CD1c-positive myeloid dendritic cell (primary cell): ENCODE measurements at regions not wholly inside any gene's neighbourhood (a gene's known extent, or its start where the extent isn't known, plus 50 kb on each side); places are given as distances from the start of the nearest gene placed in this dataset.
"Not testable (repeated sequence)": the region's sequence is repeated elsewhere in the genome, so short reads cannot be mapped to it uniquely, and the experiment has no call there.

ENCODE experiments used
- DNase-seq: peaks from one replicate; pipeline ENCODE4 v3.0.0-alpha.2; 2016; ENCODE audit errors: extremely low spot score

DNA sequence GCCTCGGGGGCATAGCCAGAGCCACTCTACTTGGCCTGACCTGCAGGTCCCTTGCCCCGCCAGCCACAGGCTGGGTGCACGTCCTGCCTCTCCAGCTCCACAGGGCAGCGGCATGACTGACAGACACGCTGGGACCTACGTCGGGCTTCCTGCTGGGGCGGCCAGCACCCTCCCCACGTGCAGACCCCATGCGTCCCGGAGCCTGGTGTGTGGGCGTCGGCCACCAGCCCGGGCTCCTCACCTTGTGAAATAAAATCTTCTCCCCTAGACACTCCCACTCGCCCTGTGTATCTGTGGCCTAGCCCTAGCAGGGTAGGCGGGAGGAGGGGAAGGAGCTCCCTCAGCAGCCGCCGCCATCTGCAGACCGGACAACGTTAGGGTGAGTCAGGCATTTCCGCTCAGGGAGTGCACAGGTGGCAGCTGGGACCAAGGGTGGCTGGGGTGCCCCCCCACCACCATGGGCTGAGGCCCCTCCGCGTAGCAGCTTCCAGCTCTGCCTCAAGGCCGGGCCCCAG, 119.5 kb downstream of the IGLL1 start:
- not testable (repeated sequence) for DNase-seq

DNA sequence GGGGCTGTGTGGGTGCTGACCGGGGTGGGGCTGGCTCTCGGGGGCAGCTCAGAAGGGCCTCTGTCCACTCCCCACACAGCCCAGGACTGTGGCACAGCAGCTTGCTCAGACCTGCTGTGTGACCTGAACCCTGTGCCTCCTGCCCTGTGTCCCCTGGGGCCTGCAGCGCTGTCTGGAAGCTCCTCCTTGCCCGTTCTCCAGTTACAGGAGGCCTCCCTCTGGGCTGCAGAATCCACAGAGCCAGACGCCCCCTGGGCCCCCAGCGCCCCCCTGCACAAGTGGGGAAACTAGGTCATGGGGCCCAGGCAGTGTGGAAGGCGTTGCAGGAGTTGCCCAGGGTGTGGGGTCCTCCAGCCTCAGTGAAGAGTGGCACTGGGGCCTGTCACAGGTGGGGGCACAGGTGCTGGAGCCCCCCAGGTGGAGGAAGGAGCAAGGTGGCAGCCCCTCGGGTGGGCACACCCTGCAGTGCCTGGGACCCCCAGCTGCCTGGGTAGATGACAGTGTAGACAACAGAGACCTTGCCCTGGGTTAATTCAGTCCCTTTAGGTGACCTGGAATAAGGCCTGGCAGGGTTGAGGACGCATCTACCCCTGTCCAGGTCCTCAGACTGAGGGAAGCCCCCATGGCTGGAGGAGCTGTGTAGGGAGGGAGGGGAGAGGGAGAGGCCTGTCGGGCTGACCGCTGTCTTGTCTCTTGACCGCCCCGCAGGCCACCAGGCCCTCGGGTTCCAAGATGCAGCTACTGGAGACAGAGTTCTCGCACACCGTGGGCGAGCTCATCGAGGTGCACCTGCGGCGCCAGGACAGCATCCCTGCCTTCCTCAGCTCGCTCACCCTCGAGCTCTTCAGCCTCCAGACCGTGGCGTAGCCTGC, 120.2 kb downstream of the IGLL1 start:
- DNase-seq: not testable (repeated sequence)

DNA sequence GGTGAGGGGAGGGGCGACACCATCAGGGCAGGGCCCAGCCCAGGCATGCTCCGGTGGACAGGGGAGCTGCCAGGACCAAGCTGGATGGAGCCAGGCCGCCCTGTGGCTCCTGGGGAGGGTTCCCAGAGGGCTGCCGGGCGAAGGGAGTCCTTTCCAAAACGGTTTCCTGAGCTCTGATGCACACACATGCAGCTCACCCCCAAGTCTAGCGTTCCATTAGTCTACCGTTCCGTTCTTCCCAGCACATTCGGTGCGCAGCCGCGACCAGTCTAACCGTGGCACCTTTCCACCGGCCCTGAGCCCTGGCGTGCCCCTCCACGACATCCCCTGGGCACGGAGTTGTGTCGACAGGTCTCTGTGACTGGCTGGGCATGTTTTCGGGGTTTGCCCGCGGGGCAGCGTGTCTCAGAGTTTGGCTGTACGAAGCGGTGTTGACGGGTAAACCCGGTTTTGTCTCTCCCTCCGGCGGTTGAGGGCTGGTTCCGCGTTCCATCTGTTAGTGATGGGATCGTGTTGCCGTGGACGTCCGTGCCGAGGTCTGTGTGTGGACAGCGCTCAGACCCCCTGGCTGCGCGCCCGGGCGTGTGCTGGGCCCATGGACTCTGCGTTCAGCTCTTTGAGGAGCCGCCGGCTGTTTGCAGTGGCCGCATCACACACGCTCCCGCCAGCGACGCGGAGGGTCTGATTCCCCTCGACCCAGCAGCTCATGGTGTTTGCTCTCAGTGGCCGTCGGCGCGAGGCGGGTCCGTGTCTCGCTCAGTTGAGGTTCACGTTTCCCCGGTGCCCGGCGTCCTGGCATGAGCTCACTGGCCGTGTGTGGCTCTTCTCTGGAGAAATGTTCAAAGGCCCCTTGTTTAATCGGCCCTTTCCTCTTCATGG, 121.2 kb downstream of the IGLL1 start:
- DNase-seq: no peak

DNA sequence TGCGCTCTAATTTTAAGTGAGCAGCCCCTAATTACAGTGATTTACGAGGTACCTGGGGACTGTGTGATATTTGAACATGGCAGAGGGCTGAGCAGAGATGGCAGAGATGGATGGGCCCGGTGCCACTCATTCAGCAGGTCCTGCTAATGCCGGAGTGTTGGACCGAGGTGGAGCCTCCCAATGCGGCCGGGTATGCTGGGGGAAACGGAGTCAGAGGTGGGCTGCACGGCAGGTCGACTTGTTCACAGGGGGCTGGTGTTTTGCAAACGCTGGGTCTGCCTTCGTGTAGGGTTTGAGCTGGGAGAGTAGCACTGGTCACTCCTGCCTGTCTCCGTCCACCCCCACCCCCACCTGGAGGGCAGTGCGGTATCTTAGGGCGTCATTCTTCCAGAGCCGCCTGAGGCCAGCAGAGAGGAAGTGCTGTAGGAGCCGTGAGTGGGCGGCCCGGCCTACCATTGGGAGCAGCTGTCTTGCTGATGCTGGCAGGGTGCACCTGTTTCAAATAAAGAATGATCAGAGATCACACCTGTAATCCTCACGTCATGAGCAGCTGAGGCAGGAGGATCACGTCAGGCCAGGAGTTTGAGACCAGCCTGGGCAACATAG, 122.6 kb downstream of the IGLL1 start:
- DNase-seq: no peak

DNA sequence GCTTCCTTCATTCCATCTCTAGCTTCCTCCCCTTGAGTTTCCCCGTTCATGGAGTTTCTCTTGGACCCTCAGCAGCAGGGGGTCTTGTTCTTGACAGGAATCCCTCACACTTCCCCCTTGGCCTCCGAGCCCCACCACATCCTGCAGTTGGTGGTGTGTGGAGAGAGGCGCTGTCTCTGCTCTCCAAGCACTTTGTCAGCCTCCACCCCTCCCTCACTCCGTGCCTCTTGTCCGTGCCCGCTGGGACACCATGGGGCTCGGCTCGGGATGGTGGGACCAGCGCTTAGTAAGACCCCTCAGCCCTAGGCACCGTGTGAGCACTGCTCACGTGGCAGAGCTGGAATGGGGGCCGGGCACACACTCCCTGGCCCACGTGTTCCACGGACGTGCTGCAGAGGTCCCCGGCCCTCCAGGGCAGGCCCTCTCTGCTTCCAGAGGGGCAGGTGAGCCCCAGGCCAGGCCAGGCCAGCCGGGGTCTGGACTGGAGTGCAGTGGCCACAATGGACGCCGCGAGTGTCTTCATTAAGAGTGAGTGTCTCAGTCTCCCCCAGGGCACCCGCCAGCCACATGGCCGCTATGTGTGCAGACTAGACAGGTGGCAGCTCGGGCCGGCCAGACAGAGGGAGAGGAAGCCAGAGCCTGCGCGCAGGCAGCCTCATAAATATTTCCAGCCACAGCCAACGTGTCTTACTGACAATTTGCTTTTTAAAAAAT, 123.3 kb downstream of the IGLL1 start:
- not testable (repeated sequence) for DNase-seq

DNA sequence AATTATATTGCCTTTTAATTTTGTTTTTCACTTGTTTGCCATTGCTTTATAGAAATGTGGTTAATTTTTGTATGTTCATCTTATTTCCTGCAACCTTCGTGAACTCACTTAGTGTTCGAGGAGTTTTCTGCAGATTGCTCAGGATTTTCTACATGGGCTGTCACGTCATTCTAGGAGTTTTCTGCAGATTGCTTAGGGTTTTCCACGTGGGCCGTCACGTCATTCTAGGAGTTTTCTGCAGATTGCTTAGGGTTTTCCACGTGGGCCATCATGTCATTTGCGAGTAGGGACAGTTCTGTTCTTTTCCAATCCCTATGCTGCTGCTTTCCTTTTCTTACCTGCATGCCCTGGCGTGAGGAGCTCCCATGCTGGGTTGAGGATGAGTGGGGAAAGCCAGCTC, 125.7 kb downstream of the IGLL1 start:
- DNase-seq: not testable (repeated sequence)

DNA sequence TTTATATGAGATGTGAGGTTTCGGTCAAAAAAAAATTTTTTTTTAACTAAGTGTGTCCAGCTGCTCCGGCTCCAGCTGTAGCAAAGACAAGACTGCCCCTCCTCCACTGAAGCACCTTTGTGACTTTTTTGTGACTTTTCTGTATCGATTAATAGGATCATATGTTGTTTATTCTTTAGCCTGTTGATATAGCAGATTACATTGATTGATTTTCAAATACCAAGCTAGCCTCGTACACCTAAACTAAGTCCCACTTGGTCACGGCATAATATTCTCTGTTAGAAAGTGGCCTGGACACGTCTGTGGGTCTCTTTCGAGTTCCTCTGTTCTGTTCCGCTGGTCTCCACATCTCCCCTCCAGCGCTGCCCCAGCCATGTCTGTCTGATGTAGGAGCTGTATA, 126.8 kb downstream of the IGLL1 start:
- no peak for DNase-seq

DNA sequence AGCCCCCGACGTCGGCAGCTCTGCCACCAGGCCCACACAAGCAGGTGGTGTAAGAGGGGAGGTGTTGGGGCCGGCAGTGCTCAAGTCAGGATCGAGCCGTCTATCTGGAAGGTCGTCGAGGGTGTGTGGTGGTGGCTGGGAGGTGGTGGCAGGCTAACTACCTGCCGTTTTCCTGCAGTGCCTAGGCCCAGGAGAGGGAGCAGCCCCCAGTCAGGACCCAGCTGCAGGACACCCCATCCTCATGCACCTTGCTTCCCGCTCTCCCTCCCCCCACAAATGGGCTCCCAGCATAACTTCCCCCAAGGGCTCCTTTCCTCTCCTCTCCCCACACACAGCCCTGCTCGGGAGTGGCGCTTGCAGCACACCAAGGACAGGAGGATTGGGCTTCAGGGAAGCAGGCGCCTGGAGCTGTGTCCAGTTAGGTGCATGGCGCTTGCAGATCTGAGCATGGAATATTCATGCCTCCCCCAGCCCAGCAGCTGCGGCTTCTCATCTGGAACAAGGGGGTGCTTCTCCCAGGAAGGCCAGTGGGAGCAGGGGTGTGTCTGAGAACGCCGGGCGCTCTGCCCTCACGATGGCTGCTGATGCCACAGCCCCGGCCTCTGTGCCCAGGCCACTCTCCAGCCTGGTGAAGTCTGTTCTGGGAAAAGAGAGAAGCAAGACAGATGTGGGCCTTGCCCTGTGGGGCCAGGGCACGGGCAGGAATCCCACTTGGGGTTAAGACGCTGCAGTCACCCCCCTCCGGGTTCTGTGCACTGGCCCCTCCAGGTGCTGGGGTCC, 127.7 kb downstream of the IGLL1 start:
- no peak for DNase-seq

DNA sequence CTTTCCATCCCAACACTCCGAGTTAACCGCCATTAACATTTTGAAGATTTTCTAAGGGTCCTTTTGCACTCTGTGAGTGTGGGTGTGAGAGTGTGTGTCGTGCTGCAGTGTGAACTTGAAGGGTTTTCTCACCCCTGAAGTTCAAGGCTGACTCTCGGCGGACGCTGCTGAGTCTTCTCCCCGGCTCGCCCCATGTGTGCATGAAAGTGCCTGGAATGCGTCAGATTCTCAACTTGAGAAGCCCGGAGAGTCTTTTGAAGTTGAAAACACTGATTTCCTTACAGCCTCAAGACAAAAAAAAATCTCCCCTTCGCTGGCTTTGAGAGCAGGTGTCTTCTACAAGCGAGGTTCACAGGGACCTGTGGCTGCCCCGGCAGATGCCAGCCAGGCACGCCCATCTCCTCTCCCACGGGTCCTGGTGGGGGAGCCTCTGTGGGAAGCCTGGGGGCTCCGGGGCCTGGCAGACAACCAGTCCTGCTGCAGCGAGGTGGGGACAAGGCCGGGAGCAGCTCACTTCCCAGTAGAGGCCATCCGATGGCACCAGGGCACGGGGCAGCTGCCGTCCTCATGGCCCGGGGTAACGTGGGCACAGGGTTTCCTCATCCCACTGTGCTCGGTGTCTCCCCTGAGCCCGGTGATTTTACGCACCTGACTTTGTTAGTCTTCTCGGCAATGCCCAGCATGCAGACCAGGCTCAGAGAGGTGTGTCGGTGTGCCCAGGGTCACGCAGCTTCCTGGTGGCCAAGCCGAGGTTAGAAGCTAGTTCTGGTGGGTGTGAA, 128.4 kb downstream of the IGLL1 start:
- DNase-seq: not testable (repeated sequence)

DNA sequence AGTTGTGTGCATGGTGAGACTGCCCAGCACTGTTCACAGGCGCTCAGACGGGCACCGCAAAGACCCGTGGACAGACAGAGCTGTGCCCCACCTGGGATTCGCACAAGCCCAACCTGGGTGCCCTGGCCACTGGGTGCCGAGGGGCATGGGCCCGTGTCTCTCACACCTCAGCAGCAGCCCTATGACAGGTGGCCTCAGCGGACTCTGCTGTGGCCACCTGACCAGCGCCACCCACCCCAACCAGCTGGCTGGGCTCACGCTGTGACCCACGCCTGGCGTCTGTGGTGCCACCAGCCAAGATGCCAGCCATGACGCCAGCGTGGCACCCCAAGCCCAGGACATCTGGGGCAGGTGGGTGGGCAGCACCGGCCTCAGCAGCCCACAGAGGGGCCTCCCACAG, 129.3 kb downstream of the IGLL1 start:
- not testable (repeated sequence) for DNase-seq

DNA sequence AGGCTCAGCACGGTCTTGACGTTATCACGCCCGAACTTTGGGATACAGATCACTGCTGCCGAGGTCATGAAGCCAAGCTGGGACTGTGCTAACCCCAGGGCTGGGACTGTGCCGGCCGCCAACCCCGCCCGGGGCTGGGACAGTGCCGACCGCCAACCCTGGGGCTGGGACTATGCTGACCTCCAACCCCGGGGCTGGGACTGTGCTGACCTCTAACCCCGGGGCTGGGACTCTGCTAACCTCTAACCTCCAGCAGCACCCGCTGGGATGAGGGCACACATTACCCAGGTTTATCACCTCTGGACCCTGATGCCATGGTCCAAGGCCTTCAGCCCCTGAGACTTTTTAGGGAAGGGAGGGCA, 129.7 kb downstream of the IGLL1 start:
- no peak for DNase-seq

DNA sequence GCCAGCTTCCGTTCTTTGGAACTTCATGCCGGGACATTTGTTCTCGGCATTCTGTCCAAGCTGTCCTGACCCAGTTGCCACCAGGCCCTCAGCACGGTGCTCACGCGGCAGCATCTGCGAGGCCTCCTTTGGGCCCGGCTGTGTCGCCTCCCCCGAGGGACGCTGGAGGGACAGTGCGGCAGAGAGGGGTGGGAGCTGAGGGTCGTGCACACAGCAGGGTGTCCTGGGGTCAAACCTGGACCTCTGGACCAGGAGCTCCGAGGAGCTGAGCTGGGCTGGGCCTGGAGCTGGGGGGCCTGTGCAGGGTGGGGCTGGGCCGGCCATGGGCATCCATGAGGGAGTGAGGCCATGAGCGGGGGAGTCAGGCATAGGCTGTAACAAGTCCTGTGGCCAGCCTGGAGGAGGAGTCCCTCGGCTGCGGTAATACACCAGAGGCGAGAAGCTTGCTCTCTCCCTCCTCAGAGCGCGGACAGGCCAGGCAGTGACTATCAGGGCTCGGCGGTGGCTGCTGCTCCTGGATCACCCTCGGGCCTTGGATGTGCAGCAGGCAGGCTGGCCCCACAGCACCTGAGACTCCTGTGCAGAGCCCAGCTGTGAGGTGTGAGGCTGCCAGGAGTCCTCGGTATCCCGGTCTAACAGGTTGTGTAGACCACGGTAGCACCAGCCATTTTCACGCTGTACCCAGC, 130.2 kb downstream of the IGLL1 start:
- DNase-seq: not testable (repeated sequence)

DNA sequence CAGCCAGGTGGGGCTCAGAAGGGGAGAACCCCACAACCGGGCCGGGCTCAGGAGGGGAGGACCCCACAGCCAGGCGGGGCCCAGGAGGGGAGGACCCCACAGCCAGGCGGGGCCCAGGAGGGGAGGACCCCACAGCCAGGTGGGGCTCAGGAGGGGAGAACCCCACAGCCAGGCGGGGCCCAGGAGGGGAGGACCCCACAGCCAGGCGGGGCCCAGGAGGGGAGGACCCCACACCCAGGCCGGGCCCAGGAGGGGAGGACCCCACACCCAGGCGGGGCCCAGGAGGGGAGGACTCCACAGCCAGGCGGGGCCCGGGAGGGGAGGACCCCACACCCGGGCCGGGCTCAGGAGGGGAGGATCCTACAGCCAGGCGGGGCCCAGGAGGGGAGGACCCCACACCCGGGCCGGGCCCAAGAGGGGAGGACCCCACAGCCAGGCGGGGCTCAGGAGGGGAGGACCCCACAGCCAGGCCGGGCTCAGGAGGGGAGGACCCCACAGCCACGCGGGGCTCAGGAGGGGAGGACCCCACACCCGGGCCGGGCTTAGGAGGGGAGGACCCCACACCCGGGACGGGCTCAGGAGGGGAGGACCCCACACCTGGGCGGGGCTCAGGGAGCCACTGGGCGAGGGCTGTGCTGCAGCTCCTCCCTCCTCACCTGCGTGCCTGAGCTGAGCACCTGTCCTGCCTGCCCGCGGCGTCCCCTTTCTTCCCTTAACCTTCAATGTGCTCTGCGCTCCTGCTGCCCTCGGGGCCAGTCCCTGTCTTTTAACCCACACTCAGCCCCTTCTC, 131.4 kb downstream of the IGLL1 start:
- not testable (repeated sequence) for DNase-seq

DNA sequence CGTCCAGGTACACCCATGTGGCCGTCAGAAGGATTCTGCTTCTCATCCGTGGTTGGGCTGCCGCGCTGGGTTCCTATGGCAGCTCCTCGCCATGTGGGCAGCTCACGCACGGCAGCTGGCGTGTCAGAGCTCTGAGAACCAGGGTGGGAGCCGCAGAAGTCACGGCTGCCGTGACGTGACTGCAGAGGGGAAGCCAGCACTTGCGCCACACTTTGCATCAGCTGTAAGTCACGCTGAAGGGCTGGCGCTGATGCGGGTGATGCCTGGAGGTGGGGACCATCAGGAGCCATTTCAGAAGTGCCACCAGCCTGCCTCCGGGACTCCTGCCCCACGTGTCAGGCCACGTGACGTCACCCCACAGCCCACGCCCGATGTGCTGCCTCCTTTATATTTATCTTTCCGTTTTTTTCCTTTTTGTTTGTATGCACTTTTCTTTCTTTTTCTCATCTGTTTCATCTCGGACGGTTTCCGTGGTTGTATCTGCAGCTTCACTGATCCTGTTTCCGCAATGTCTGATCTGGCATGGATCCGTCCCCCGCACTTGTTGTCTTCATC, 133.2 kb downstream of the IGLL1 start:
- no peak for DNase-seq

DNA sequence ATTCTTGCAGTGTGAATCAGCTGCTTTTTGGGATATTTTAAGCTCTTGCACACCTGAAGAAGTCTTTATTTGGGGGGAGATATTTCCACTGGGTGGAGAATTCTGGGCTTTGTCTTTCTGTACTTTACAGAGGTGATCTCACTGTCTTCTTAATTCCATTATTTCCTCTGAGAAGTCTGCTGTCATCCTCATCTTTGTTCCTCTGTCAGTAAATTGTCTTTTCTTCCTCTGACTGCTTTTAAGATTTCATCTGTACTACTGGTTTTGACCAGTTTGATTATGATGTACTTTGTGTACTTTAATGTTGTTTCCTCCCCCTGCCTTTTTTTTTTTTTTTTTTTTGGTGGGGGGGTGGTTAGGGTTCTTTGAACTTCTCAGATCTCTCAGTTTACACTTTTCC, 133.9 kb downstream of the IGLL1 start:
- not testable (repeated sequence) for DNase-seq

DNA sequence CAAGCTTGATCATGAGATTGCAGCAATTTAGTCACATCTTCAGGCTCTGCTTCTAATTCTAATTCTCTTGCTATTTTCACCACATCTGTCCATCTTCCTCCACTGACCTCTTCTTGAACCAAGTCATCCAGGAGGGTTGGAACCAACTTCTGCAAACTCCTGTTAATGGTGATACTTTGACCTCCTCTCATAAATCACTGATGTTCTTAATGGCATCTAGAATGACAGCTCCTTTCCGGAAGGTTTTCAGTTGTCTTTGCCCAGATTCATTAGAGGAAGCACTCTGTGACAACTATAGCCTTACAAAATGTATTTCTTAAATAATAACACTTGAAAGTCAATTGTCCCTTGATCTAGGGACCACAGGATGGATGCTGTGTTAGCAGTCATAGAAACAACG, 136.2 kb downstream of the IGLL1 start:
- not testable (repeated sequence) for DNase-seq

DNA sequence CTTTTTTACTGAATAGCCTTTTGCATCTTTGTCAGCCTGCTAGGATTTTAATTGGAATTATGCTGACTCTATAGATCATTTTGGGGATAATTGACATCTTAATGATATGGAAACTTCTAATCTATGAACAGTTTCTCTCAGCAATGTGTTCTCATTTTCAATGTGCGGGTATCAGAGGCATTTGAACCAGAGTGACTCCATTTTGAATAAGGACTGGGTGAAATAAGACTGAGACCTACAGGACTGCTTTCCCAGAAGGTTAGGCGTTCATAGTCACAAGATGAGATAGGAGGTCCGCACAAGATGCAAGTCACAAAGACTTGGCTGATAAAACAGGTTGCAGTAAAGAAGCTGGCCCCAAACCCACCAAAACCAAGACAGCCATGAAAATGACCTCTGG, 140.5 kb downstream of the IGLL1 start:
- DNase-seq: not testable (repeated sequence)

DNA sequence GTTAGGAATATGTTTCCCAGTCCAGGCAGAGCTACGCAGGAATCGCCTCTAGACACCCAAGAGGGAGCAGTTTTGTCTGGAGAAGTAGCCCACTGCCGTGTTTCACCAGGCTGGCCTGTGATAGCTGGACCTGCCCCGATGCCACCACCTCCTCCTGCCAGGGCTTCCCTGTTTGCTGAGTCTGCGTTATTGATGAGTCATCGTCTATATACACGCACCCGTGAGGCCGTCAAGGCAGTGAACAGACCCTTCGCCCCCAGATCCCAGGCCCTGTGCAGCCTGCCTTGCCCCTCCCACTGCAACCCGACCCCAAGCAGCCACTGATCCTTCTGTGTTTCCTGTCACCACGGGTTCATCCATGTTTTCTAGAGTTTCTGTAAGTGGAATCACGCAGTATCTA, 141.9 kb downstream of the IGLL1 start:
- DNase-seq: no peak
